ENCODE measurements at regions not wholly inside any gene's neighbourhood (a gene's known extent, or its start where the extent isn't known, plus 50 kb on each side); places are given as distances from the start of the nearest gene placed in this dataset.
"Not testable (repeated sequence)": the region's sequence is repeated elsewhere in the genome, so short reads cannot be mapped to it uniquely, and the experiment has no call there.

DNA sequence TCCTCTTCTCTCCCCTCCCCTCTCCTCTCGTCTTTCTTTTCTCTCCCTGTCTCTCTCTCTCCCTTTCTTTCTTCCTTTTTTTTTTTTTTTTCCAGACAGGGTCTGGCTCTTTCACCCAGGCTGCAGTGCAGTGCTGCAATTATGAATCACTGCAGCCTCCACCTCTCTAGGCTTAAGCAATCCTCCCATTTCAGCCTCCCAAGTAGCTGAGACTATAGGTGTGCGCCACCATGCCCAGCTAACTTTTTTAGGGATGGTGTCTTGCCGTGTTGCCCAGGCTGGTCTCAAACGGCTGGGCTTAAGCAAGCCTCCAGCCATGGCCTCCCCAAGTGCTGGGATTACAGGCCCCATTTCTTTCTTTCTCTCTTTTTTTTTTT, 59.9 kb upstream of the NCOA3 start:
- no peak for DNase-seq (ENCODE audit: low spot score)

DNA sequence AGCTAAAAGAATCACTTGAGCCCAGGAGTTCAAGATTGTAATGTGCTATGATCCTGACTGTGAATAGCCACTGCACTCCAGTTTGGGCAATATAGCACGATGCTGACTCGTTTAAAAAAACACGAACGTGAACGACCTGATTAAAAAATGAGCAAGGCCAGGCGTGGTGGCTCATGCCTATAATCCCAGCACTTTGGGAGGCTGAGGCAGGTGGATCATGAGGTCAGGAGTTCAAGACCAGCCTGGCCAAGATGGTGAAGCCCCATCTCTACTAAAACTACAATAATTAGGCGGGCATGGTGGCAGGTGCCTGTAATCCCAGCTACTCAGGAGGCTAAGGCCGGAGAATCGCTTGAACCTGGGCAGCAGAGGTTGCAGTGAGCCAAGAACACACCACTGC, 58.6 kb upstream of the NCOA3 start:
- DNase-seq (ENCODE audit: low spot score) = not testable (repeated sequence)

DNA sequence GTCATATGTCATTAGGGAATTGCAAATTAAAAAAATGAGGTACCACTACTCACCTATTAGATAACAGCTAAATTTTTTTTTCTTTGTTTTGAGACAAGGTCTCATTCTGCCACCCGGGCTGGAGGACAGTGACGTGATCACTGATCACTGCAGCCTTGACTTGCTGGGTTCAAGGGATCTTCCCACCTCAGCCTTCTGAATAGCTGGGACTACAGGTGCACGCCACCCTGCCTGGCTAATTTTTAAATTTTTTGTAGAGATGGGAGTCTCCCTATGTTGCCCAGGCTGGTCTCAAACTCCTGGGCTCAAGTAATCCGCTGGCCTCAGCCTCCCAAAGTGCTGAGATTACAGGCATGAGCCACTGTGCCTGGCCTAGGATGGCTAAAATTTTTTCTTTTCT, 57.1 kb upstream of the NCOA3 start:
- DNase-seq (ENCODE audit: low spot score) = no peak

DNA sequence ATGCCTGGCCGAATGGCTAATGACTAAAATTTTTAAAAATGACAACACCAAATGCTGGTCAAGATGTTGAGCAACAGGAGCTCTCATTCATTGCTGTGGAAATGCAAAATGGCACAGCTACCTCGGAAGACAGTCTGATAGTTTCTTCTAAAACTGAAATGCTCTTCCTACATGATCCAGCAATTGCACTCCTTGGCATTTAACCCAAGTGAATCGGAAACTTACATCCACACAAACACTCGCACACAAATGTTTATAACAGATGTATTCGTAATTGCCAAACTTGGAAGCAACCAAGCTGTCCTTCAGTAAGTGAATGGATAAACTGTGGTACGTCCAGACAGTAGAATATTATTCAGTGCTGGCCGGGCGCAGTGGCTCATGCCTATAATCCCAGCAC, 56.4 kb upstream of the NCOA3 start:
- no peak for DNase-seq (ENCODE audit: low spot score)

DNA sequence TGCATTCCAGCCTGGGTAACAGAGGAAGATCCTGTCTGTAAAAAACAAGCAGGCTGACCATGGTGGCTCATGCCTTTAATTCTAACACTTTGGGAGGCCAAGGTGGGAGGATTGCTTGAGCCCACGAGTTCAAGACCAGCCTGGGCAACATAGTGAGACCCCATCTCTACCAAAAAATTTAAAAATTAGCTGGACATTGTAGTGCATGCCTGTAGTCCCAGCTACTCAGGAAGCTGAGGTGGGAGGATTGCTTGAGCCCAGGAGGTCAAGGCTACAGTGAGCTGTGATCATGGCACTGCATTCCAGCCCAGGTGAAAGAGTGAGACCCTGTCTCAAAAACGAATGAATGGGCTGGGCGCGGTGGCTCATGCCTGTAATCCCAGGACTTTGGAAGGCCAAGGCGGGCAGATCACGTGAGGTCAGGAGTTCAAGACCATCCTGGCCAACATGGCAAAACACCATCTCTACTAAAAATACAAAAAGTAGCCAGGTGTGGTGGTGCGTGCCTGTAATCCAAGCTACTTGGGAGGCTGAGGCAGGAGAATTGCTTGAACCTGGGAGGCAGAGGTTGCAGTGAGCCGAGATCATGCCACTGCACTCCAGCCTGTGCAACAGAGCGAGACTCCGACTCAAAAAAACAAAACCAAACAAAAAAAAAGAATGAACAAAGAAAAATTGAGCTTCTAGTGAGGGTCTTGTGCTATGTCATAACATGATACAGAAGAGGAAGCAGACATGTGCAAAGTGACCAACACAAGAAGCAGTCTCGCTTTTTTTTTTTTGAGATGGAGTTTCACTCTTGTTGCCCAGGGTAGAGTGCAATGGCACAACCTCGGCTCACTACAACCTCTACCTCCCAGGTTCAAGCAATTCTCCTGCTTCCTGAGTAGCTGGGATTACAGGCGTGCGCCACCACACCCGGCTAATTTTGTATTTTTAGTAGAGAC, 54.1 kb upstream of the NCOA3 start:
- DNase-seq (ENCODE audit: low spot score) = not testable (repeated sequence)

DNA sequence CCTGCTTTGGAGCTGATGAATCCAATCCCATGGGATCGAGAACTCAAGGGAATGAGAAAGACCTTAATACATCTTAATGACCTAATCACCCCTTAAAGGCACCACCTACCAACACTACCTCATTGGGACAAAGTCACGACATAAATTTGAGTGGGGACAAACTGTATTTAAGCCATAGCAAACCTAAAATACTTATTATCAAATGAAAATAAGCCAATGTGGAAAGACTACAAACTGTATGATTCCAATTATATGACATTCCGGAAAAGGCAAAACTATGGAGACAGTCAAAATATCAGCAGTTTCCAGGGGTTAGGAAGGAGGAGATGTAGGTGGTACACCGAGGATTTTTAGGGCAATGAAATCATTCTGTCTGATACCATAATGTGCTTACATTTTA, 53.3 kb upstream of the NCOA3 start:
- no peak for DNase-seq (ENCODE audit: low spot score)

DNA sequence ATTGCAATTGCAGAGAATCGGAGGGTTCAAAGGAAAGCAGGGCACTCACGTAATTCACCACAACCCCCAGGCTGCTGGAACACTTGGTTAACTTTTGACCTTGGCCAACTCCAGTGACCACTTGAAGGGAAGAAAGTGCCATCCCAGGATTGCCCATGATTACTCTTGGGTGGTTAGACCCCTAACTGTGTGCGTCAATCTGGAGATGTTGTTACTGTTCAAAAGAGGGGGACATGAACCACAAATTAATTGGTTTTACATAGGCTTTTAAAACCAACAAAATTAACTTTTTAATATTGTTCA, 50.1 kb upstream of the NCOA3 start:
- no peak for DNase-seq (ENCODE audit: low spot score)
